IPS-NIHi7 (cell line): ENCODE measurements at regions not wholly inside any gene's neighbourhood (a gene's known extent, or its start where the extent isn't known, plus 50 kb on each side); places are given as distances from the start of the nearest gene placed in this dataset.
"Not testable (repeated sequence)": the region's sequence is repeated elsewhere in the genome, so short reads cannot be mapped to it uniquely, and the experiment has no call there.

Experiments
- DNase-seq: peaks from one replicate; pipeline ENCODE4 v3.0.0; 2012; ENCODE audit warnings: mixed read lengths; ENCODE audit errors: extremely low spot score

DNA sequence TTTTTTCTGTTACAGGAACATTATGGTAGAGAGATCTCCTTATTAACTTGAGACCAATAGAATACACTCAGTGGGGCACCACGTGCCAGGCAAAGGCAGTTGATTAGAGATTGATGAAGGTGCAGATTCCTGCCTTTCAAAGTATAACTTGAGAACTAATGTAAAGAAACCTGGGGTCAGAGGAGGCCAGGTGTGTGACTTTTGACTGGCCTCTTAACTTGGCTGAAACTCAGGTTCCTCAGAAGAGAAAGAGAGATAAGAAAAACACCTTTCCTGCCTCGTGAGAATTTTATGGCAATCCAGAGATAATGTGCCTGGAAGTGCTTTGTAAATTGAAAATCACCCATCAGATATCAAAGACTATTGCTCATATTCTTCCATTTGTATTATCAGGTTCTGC lies 110.7 kb upstream of the GZMB start:
- DNase-seq: no peak

DNA sequence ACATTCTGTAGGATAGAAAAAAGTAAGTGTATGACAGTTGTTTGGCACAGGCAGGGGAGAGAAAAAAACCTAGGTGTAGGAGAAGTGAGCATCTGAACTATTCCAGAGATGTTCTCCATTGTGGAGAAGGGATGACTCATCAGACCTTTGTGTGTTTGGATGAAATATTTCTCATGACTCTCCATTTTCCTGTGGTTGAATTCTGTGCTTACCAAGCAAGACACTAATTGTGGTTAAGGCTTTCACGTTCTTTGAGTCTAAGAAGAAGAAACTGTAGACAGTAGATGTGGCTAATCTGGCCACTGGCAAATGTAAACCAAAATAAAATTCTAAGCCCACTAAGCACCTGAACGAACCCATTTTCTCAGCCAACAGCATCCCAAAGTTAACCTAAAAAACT lies 107.9 kb upstream of the GZMB start:
- no peak for DNase-seq

DNA sequence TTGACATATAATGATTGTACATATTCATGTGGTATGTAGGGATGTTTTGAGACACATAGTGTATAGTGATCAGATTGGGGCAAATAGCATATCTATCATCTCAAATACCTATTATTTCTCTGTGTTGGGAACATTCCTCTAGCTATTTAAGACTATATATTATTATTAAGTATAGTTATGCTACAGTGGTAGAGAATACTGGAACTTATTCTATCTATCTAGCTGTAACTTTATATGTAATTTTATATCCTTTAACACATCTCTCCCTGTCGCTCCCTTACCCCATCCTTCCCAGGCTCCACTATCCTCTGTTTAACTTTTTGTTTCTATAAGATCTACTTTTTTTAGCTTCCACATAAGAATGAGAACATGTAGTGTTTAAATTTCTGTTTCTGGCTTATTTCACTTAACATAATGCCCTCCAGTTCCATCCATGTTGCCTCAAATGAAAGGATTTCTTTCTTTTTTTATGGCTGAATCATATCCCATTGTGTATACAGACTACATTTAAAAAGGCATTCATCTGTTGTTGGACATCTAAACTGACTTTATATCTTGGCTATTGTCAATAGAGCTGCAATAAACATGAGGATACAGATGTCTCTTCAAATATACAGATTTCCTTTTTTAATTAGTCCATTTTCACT lies 102.1 kb upstream of the GZMB start:
- no peak for DNase-seq

DNA sequence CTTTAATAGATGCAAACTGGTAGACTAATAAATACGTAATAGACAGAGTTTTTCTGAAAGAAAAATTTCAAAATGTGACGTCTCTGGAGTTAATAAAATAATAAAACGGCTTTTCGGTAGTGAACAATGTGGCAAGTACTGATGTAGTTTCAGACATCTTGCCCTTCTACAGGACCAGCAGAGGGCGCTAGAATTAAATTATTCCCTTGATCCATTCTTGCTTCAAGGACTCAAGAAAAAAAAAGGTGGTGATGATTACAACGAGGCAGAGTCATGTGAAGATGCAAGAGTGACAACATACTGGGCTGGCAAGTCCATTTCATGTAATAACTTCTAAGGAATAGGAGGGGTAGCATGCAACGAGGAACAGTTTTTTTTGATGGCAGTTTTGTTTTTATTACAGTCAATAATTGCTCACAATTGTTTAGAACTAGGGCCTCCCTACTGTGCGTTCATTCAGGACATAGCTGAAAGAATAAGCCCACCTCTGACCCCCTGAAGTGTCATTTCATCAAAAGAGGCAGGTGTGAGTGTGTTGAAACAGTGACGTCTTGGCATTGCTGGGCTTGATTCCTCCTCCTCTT lies 101.0 kb upstream of the GZMB start:
- peak; percentile 62 for DNase-seq

DNA sequence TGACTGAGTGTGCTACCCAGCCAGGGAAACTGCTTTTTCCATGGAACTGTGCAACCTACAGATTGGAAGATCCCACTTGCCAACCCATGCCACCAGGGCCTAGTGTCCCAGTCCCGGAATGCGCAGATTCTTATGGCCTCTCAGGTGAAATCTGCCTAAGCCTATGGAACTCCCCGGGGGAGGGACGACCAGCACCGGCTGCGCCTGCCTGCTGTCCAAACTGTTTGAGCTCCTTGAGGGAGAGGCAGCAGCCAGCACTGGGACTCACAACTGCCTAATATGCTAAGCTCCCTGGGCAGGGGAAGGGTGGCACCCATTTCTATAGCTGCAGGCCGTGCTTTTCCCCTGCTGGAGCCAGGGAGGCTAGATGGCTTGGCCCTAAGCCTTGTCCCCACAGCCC lies 92.5 kb upstream of the GZMB start:
- no peak for DNase-seq

DNA sequence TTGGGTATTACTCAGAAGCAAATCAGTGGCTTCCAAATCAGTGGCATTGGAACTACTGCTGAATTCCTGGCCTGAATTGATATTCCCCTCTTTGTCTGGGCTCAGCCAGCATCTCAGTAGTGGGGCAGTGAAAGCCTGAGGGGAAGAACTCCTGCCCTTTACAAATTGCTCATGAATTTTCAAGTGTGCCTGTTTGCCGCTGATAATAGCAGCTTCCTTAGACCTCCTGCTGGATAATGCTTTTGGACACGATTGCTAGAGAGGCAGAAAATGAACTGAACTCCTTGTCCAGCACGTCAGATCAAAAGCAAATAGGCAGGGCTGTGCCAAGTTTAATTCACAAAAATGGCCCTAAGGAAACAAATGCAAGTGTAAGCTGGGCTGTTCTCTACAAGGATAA lies 91.3 kb upstream of the GZMB start:
- no peak for DNase-seq

DNA sequence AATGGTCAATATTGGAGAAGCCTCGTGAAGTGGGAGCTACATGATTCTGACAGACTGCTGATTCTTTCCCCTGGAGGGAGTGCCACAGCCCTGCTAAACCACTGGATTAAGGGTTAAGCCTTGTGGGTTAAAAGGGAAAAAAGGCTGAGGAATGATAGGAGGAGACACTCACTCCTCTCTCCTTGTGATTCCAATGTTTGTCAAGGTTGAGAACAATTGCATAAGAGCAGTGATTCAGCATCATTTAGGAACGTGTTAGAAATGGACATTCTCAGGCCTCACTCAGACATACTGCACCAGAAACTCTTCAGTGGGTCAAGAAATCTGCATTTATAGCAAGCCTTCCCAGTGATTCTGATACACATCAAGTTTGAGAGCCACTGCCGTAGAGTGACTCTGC lies 87.8 kb upstream of the GZMB start:
- no peak for DNase-seq

DNA sequence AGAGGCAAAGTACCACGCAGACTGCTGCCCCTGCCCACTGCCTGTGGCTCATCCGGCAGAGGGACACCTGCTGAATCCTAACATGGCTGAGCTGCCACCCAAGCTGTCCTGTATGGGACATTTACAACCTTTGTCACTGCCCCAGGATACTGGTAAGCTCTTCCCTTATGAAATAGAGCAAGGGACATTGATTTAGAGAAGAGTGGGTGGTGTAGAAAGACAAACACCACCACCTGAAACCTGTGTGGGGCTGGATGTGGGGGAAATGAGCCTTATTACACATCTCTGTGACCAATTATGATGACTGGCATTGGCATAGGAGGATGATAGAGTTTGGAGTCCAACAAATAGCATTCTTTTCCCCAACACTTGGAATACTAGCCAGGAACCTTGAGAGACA lies 81.2 kb upstream of the GZMB start:
- DNase-seq: no peak

DNA sequence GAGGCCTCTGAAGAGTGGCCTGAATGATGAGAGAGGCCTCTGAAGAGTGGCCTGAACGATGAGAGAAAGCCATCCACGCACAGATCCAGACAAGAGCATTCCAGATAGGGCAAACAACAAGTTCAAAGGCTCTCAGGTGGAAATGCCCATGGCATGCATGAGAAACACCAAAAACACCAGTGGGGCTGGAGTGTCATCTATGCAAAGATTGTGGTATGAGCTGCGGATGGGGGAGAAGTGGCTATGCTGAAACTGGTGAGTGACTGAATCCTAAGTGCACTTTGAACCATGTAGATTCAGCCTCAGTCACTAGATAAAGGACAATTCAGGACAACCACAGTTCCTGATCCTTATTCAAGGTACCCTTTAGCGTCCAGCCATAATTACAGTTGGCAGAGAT lies 79.4 kb upstream of the GZMB start:
- no peak for DNase-seq

DNA sequence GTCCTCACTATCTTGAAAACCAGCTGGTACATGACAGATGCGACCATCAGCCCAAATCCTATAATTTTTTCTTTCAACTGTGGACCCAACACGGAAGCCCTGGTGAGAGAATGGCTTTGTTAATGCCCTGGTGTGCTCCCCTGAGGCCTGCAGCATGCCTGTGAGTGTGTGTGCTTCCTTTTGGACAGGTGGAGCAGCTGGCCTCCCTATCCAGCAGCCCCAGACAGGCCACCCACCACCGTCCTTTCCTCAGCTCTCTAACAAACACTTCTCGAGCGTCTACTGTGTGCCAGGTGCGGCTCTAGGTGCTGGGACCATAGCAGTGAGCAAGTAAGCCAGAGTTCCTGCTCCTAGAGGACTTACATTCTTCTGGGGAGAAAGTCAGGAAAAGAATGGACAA lies 78.9 kb upstream of the GZMB start:
- no peak for DNase-seq

DNA sequence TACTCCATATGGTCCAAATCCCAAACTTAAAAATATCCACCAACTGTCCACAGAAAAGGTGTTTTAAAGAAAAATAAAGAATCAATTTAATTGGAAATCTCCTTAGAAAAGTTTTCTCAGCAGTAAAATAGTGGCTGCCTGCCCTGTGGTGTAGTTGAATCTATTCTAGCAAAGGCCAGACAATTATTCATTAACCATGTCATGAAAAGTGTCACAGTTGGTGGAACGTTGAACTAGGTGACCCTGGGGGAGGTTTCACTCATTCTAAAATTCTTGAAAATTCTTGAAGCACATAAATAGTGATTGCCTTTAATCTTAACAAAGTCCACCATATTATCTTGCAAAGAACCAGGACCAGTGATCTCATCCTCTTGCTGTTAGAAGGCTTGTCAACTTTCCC lies 78.4 kb upstream of the GZMB start:
- no peak for DNase-seq

DNA sequence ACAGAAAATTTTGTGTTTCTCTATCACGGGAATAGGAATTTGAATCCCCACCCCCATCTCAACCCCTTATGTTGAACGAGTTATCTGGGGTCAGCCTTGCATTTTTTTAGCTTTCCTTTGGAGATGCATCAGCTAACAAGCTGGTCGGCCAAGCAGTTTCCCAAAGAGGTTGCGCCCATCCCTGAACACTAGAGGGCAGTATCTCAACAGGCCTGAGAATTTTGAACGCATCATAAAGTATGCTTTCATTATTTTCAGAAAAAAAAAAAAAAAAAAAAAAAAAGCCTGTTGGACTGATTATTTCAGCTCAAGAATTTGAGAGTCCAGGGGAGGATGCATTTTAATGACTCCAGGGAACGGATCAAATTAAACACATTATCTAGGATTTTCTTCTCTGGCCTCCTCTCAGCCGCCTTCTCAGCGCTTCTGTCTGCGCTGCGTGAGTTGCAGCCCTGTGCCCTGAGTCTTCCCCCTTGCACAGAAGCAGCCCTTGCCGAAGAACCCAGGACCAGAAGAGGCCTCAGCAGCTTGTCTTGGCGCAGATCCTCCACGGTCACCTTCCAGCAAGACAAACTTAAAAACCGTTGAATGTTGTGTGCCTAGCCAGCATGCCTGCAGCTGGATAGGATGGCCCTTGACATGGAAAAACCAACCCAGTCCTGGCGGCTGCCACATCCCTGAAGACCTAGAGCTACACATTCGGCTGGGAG lies 76.6 kb upstream of the GZMB start:
- peak; percentile 73 for DNase-seq

DNA sequence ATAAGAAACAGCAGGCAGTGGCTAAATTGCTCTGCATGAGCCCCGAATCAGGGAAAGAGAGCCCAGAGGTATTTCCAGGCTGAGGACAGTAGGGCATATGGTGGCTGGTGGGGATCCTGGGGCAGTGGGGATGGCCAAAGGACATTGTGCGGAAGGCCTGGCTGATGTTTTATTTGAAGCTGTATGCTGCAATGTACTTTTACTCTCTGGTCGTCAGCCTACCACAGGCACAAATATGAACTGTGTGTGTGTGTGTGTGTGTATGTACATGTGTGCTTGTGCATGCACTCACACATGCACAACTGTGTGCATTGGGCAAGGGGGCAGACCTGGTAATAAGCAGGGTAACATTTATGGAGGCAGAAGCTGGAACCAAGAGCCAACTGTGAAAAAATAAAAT lies 74.7 kb upstream of the GZMB start:
- no peak for DNase-seq

DNA sequence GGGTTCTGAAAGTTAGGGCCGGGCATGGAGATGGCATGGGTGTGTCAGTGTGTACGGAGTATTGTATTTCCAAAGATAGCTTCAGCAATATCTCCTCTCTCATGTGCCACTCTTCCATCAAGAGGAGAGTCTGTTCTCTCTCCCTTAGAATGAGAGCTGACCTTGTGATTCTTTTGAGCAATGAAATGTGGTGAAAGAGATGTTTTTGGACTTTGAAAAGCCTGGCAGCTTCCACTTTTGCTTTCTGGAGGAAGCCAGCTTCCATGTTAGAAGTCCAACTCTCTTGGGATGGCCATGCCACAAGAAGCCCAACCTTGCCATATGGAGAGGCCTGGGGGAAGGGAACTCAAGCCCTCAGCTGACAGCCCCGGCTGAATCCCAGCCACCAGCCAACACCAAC lies 72.4 kb upstream of the GZMB start:
- no peak for DNase-seq

DNA sequence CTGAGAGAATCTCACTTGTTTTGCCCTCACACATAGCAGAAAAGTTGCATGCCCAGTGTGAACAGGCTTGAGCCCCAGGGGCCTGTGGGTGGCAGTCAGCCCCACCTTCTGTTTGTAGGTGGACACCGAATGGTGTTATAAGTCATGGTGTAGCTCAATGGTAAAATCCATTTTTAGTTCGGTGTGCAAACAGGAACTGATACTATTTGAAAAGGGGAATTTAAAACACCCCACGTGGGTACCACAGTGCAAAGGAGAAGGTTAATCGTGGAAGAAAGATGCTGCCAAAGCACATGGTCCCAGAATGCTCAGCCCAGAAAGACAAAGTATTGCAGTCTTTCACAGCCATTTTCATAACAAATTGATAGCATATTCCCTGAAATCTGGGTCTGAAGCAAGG lies 71.8 kb upstream of the GZMB start:
- no peak for DNase-seq

DNA sequence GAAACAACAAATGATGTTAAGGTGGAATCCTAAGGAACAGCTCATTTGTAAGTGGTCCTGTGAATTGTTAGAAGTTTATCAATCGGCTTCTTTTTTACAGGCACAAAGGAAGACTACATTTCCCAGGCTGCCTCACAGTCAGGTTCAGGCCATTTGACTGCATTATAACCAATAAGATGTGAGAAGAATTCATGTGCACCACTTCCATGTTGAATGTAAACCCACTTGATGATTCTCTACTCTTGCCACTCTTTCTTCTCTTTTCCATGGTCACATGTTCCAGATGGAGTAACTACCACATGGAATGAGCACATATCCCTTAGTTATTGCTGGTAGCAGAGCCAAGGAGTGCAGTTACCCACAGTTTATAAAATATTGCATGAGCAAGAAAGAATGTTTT lies 67.1 kb upstream of the GZMB start:
- DNase-seq: no peak

DNA sequence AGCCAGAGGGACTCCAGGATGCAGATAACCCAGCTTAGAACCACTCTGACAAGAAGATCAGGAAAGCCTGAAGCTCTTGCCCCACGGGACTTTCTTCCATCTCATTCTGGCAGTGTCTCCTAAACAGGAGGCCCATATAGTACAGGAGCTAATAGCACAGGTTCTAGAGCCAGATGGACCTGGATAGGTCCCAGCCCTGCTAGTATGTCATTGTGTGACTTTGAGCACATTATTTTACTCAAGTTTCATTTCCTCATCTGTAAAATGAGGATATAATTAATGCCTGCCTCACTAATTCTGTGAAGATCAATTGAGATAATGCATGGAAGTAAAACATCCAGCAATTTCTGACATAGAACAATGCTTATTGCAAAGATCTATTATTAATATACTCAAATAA lies 66.5 kb upstream of the GZMB start:
- DNase-seq: no peak

DNA sequence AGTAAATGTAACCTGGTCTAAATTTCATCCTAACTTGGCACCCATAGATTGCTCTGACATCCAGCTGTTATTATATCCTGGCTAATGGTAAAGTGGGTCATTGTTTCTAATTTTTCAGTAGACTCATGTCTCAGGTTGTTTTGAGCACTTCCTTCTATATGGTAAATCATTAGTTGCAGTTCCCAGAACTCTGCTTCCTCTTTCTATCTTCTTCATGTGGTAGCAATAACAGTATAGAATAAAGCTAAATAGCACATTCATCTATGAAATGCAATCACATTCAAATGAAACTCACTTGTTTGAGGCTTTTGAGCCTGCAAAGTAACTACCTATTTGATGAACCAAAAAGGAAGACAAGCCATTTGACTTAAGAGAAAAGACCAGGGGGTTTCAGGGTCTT lies 65.1 kb upstream of the GZMB start:
- no peak for DNase-seq

DNA sequence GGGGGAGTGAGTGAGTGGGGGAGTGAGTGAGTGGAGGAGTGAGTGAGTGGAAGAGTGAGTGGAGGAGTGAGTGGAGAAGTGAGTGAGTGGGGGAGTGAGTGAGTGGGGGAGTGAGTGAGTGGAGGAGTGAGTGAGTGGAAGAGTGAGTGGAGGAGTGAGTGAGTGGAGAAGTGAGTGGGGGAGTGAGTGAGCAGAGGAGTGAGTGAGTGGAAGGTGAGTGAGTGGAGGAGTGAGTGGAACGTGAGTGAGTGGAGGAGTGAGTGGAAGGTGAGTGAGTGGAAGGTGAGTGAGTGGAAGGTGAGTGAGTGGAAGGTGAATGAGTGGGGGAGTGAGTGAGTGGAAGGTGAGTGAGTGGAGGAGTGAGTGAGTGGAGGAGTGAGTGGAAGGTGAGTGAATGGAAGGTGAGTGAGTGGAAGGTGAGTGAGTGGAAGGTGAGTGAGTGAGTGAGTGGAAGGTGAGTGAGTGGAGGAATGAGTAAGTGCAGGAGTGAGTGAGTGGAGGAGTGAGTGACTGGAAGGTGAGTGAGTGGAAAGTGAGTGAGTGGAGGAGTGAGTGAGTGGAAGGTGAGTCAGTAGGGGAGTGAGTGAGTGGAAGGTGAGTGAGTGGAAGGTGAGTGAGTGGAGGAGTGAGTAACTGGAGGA lies 62.4 kb upstream of the GZMB start:
- not testable (repeated sequence) for DNase-seq

DNA sequence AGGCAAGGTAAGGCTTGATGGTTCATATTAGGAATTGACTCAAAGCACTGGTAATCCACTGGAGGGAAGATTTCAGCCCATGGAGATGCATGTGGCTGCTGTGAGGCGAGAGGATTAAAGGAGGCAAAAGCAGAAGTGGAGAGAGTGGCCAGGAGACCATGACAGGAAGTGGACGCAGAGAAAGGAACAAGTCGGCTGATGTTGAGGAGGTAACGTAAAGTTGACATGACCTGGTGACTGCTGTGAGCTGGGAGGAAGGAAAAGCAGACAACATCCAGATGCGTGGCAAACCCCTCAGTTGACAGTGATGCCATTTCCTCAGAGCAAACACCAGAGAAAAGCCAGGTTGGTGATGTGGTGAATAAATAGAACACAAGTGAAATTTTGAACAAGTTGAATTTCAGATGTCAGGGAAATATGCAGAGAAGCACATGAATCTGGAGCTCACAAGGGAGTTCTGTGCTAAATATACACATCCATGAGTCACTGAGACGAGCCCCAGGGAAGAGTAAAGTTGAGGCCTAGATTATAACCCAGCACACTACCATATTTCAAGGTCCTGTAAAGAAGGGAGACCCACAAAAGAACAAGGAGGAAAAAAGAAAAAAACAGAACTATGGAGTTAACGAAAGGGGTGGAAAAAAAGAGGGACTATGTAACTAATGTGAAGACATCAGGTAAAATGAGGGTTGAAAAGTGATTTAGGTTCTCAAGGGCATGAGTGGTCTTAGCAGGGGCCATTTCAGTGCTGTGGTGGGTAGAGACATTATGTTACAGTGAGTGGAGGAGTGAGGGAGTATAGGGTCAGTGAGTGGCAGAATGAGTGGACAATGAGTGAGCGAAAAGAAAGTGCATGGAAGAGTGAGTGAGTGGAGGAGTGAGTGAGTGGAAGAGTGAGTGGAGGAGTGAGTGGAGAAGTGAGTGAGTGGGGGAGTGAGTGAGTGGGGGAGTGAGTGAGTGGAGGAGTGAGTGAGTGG lies 61.6 kb upstream of the GZMB start:
- no peak for DNase-seq

DNA sequence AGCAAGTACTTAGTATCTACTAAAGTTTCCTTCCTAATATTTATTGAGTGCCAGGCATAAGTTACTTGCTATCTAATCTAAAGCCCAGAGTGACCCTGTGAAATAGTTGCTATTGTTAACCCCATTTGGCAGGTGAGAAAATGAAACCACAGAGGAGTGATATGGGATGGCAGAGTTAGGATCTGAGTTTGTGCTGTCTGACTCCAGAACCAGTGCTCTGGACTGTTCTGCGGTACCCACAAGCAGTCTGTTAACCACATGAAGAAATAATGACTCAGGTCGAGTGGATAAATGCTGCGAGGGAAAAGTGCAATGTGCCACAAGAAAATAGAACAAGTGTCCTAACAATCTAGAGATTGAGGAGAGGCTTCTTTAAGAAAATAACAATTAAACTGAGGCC lies 60.7 kb upstream of the GZMB start:
- DNase-seq: no peak

DNA sequence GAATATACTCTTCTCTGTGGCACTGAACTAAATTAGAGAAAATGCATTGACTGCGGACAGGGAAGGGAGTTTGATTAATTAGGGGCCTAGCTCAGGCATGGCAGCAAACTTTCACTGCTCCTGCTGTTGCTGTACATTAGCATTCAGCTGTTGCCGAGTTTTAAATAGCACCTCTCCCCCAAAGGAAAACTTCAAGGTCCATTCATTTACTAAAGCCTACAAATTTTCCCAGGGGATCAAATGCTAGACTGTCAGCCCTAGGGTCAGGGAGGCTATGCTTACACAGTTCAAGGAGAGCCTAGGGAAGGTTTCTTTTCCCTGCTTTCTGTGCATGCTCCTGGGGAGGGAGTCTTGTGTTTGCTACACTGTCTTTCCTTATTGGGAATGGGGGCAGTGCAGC lies 60.0 kb upstream of the GZMB start:
- DNase-seq: no peak
